ENCODE measurements at regions not wholly inside any gene's neighbourhood (a gene's known extent, or its start where the extent isn't known, plus 50 kb on each side); places are given as distances from the start of the nearest gene placed in this dataset.

DNA sequence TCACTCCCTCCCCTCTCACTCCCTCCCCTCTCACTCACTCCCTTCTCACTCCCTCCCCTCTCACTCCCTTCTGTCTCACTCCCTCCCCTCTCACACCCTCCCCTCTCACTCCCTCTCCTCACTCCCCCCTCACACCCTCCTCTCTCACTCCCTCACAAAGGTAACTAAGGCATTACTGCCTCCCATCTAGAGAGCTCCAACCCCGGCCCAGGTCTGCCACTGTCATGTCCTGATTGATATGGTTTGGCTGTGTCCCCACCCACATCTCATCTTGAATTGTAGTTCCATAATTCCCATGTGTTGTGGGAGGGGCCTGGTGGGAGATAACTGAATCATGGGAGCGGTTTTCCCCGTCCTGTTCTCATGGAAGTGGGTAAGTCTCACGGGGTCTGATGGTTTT is 359.9 kb upstream of the MYT1L start:
- no peaks in the 10 kb centered on the region for H3K27me3 ChIP-seq (ENCODE audit: insufficient read depth, poor library complexity, severe bottlenecking)
- no peak overlapping the region for H3K27ac ChIP-seq (ENCODE audit: poor library complexity, severe bottlenecking)
- ATAC-seq (ENCODE audit: low read depth) (no peak), DNase-seq (ENCODE audit: low spot score) (no peak)
- TF ChIP-seq CTCF (IDR thresholded peaks at IDR 0.05; ENCODE audit: poor library complexity, severe bottlenecking): no peak
- H3K4me1 ChIP-seq (ENCODE audit: insufficient read depth, poor library complexity, severe bottlenecking): no peaks in the 10 kb centered on the region
- H3K4me3 ChIP-seq (ENCODE audit: severe bottlenecking): no peak overlapping the region
- H3K36me3 ChIP-seq (ENCODE audit: low read depth): no peaks in the 10 kb centered on the region
- H3K9me3 ChIP-seq (ENCODE audit: severe bottlenecking): no peaks in the 10 kb centered on the region

GRCh38 chr2:2689306-2689705 is 358.2 kb upstream of the MYT1L start:
- ATAC-seq (ENCODE audit: low read depth) (no peak), DNase-seq (ENCODE audit: low spot score) (no peak)
- Histone ChIP-seq H3K27me3 (ENCODE audit: insufficient read depth, poor library complexity, severe bottlenecking) (no peaks in the 10 kb centered on the region), H3K36me3 (ENCODE audit: low read depth) (no peaks in the 10 kb centered on the region), H3K9me3 (ENCODE audit: severe bottlenecking) (no peaks in the 10 kb centered on the region), H3K4me1 (ENCODE audit: insufficient read depth, poor library complexity, severe bottlenecking) (no peaks in the 10 kb centered on the region), H3K4me3 (ENCODE audit: severe bottlenecking) (no peak overlapping the region), H3K27ac (ENCODE audit: poor library complexity, severe bottlenecking) (no peak overlapping the region)
- TF ChIP-seq CTCF (IDR thresholded peaks at IDR 0.05; ENCODE audit: poor library complexity, severe bottlenecking): no peak

DNA sequence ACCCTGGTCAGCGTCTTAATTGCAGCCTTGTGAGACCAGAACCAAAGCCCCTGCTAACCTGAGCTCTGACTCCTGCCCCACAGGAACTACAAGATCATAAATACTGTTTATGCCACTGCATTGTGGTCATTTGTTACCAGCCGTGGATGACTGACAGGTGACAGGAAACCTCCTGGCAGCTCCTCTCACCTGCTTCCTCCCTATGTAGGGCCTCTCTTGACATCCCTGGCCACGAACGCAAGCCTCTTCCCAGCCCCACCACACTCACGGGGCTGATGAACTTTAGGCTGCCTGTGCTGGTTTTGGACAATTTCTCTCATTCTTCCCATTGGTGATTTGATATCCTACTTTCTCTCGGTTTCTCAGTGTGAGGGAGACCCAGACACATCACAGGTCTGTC is 357.2 kb upstream of the MYT1L start:
- H3K36me3 ChIP-seq (ENCODE audit: low read depth): no peaks in the 10 kb centered on the region
- no peaks in the 10 kb centered on the region for H3K27me3 ChIP-seq (ENCODE audit: insufficient read depth, poor library complexity, severe bottlenecking)
- ATAC-seq (ENCODE audit: low read depth): no peak
- H3K4me1 ChIP-seq (ENCODE audit: insufficient read depth, poor library complexity, severe bottlenecking): no peaks in the 10 kb centered on the region
- H3K9me3 ChIP-seq (ENCODE audit: severe bottlenecking): no peaks in the 10 kb centered on the region
- H3K4me3 ChIP-seq (ENCODE audit: severe bottlenecking): no peak overlapping the region
- no peak for TF ChIP-seq CTCF (IDR thresholded peaks at IDR 0.05; ENCODE audit: poor library complexity, severe bottlenecking)
- DNase-seq (ENCODE audit: low spot score): no peak
- no peak overlapping the region for H3K27ac ChIP-seq (ENCODE audit: poor library complexity, severe bottlenecking)

GRCh38 chr2:2687745-2688144 is 356.7 kb upstream of the MYT1L start:
- Histone ChIP-seq H3K27me3 (ENCODE audit: insufficient read depth, poor library complexity, severe bottlenecking) (no peaks in the 10 kb centered on the region), H3K36me3 (ENCODE audit: low read depth) (no peaks in the 10 kb centered on the region), H3K9me3 (ENCODE audit: severe bottlenecking) (no peaks in the 10 kb centered on the region), H3K27ac (ENCODE audit: poor library complexity, severe bottlenecking) (no peak overlapping the region), H3K4me3 (ENCODE audit: severe bottlenecking) (no peak overlapping the region), H3K4me1 (ENCODE audit: insufficient read depth, poor library complexity, severe bottlenecking) (no peaks in the 10 kb centered on the region)
- no peak for TF ChIP-seq CTCF (IDR thresholded peaks at IDR 0.05; ENCODE audit: poor library complexity, severe bottlenecking)
- ATAC-seq (ENCODE audit: low read depth): no peak
- DNase-seq (ENCODE audit: low spot score): no peak

DNA sequence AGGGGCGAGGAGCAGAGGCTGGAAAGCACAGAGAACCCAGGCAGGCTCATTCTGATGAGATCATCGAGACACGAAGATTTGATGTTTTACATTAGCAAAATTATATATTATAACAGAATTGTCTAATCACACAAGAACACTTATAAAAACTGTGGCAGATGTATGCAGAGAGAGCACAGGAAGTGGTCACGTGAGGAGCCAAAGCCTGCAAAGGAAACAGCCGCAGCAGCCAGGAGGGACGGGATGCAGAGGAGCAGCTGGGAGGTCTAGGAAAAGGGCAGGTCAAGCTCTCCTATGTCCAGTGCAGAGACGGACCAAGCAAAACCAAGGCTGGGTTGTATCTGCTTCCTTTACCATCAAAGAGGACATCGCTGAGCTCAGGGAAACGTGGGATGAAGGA is 355.1 kb upstream of the MYT1L start:
- Histone ChIP-seq H3K4me1 (ENCODE audit: insufficient read depth, poor library complexity, severe bottlenecking) (no peaks in the 10 kb centered on the region), H3K27me3 (ENCODE audit: insufficient read depth, poor library complexity, severe bottlenecking) (no peaks in the 10 kb centered on the region), H3K4me3 (ENCODE audit: severe bottlenecking) (no peak overlapping the region), H3K9me3 (ENCODE audit: severe bottlenecking) (no peaks in the 10 kb centered on the region), H3K27ac (ENCODE audit: poor library complexity, severe bottlenecking) (no peak overlapping the region), H3K36me3 (ENCODE audit: low read depth) (no peaks in the 10 kb centered on the region)
- no peak for TF ChIP-seq CTCF (IDR thresholded peaks at IDR 0.05; ENCODE audit: poor library complexity, severe bottlenecking)
- no peak for ATAC-seq (ENCODE audit: low read depth)
- no peak for DNase-seq (ENCODE audit: low spot score)

Measured in RWPE2 (cell line).